Epithelial cell of esophagus (primary cell): ENCODE measurements at regions not wholly inside any gene's neighbourhood (a gene's known extent, or its start where the extent isn't known, plus 50 kb on each side); places are given as distances from the start of the nearest gene placed in this dataset.
A peak's percentile ranks its signal among the peaks of the same experiment; 100 is the strongest.

ENCODE experiments used
- DNase-seq: peaks from one replicate; pipeline ENCODE4 v3.0.0; 2010; ENCODE audit warnings: low read depth
- H3K4me3 ChIP-seq: 2 replicates; pipeline ENCODE4 v1.5.1; 2011; ENCODE audit warnings: mild to moderate bottlenecking, low read length, control low read depth
- CTCF ChIP-seq: IDR thresholded peaks from 2 replicates; pipeline ENCODE4 v1.5.1; 2011; ENCODE audit warnings: low read depth, mild to moderate bottlenecking, low read length, control low read depth, inconsistent platforms; ENCODE audit not compliant: insufficient read depth; ENCODE audit errors: missing control alignments

DNA sequence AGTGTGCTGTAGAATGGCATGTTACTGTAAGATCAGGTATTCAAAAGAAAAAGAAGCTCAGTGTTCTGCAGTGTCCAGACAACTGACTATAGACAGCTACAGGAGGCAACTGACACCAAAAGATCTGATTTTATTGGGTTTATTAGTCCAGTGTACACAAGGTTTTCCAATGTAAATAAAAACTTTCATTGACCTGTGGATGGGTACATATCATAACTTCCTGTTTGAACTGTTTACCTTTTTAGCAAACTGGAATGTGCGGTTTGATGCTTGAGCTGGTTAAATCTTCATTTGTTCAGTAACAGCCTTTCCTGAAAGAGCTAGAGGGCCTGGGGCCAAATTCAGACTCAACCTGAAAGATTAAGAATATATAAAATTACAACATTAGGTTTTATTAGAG is 172.6 kb upstream of the SP8 start:
- TF ChIP-seq CTCF = no peak
- peak; percentile 48 for DNase-seq
- no peak overlapping the region for H3K4me3 ChIP-seq

GRCh38 chr7:20963556-20964280 is 177.0 kb upstream of the SP8 start:
- H3K4me3 ChIP-seq = no peak overlapping the region
- no peak for TF ChIP-seq CTCF
- DNase-seq = no peak

DNA sequence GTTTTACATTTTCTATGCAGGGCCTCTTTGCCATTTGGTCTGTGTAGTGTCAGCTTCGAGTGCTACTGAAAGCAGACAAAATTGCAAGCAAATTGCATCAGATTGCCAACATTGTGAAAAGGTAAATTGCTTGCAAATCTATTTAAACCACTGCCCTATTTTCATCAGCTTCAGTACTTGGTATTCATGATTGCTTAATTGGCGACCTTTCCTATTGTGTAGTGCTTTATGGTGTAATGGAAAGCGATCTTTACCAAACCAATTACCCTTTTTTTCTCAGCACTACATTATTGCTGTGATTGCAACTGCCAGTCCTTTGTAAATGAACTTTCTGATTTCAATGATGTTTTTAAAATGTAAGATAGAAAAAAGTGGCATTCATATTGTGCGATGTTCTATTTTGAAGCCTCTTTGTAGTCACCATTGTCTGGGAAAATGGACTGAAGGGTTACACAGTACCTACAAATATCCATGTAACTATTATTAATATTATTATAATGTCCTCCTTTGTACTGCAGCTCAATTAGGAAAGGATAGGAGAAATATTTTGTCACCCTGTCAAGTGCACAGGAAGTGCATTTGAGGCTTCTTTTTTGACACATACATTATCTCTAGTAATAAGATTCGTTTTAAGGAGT is 177.7 kb upstream of the SP8 start:
- DNase-seq = no peak
- no peak overlapping the region for H3K4me3 ChIP-seq
- no peak for TF ChIP-seq CTCF

- DNase-seq = no peak
- no peak for TF ChIP-seq CTCF
- no peak overlapping the region for H3K4me3 ChIP-seq
These were observed 184.5 kb upstream of the SP8 start for GRCh38 chr7:20971219-20971618.

GRCh38 chr7:20980232-20980631 is 193.5 kb upstream of the SP8 start:
- no peak overlapping the region for H3K4me3 ChIP-seq
- no peak for TF ChIP-seq CTCF
- DNase-seq = no peak

DNA sequence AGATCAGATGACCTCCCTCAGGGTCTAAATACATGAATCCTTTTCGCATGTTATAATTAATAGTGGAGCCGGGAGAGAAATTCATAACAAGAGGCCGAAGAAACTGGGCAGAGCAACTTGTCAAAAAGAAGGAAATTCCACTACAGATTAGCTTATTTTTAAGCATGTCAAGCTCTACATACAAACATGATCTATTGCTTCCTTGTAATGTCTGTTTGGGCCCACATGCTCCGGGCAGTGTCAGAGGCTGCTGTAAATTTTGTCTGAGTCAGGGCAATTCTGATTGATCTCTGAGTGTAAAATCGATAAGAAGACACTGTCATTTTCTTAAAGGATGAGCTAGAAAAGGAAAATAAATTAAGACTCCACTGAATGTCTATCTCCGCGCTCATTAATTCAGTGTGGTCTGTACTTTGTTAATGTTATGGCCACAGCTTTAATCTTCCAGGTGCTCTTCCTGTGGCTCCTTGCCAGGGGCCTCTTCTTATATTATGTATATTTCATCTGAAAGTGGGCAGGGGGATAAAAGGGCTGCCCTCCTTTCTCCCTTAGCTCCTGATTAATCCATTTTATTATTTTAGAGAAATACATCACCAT is 194.1 kb upstream of the SP8 start:
- no peak for TF ChIP-seq CTCF

More for the DNA sequence above, 194.1 kb upstream of the SP8 start:
- H3K4me3 ChIP-seq = no peak overlapping the region
- DNase-seq = no peak
